B cell (primary cell): ENCODE measurements at regions not wholly inside any gene's neighbourhood (a gene's known extent, or its start where the extent isn't known, plus 50 kb on each side); places are given as distances from the start of the nearest gene placed in this dataset.

Source experiments
- CTCF ChIP-seq: fragments of 200-600 bp; IDR thresholded peaks from one replicate; pipeline ENCODE4 v1.8.0; 2022; ENCODE audit warnings: antibody characterized with exemption, mild to moderate bottlenecking
- EZH2 ChIP-seq: IDR thresholded peaks from 2 replicates; pipeline ENCODE4 v1.6.1; 2012; ENCODE audit warnings: borderline replicate concordance, low read depth, mild to moderate bottlenecking, moderate library complexity, low read length; ENCODE audit not compliant: insufficient read depth, poor library complexity, severe bottlenecking

GRCh38 chr3:24682141-24682547 lies 187.5 kb upstream of the THRB start:
- TF ChIP-seq CTCF: no peak
- TF ChIP-seq EZH2: no peak
